HCT116 (cell line): ENCODE measurements at regions not wholly inside any gene's neighbourhood (a gene's known extent, or its start where the extent isn't known, plus 50 kb on each side); places are given as distances from the start of the nearest gene placed in this dataset.
"Not testable (repeated sequence)": the region's sequence is repeated elsewhere in the genome, so short reads cannot be mapped to it uniquely, and the experiment has no call there.

Experiments
- ATAC-seq: fragments of 200-7000 bp; cut with Tn5 transposase; 2 replicates; pipeline ENCODE4 v1.9.1; 2020; ENCODE audit warnings: mild to moderate bottlenecking, moderate library complexity
- BruUV-seq: library from RNA; stranded (reverse); fragments of 400-500 nt; replicated peaks from 2 replicates; lab custom pipeline; 2021; lab: Mats Ljungman, UMichigan
- CTCF ChIA-PET: fragments of 300-600 bp; sonication (Branson Sonifier 250); formaldehyde crosslinking; loops from one replicate; lab custom pipeline; 2021; ENCODE audit warnings: antibody characterized with exemption; lab: Charles Lee
- POLR2A ChIA-PET: fragments of 300-600, 350-600 bp; sonication (Branson Sonifier 250); formaldehyde crosslinking; loops from one replicate; lab custom pipeline; 2021; ENCODE audit warnings: antibody characterized with exemption; lab: Charles Lee
- RAD21 ChIA-PET, 2 experiments: fragments of 300-600 bp; sonication (Branson Sonifier 250); formaldehyde crosslinking; loops; one replicate each; lab custom pipeline; 2023; ENCODE audit warnings: low total read pairs in 2 of 2; ENCODE audit not compliant: uncharacterized antibody in 2 of 2, unreplicated experiment in 2 of 2, low non-redundant PET in 1 of 2; lab: Charles Lee
- DNase-seq: peaks from one replicate; pipeline ENCODE4 v3.0.0-alpha.2; 2010; ENCODE audit warnings: low read depth, low spot score
- H2AFZ ChIP-seq: fragments of 200-600 bp; shearing (Covaris generic), sonication (generic); 2 replicates; pipeline ENCODE4 v1.6.1; 2017; ENCODE audit warnings: low read depth, mixed run types, mixed read lengths, antibody characterized with exemption, low read length; ENCODE audit not compliant: poor library complexity, severe bottlenecking
- H3K27ac ChIP-seq: 2 replicates; pipeline ENCODE4 v1.5.1; 2012; ENCODE audit warnings: low read depth, low read length
- H3K27me3 ChIP-seq: fragments of 200-600 bp; sonication (generic); 2 replicates; pipeline ENCODE4 v1.6.1; 2016; ENCODE audit warnings: mixed run types, low read length, mixed read lengths; ENCODE audit not compliant: insufficient read depth
- H3K36me3 ChIP-seq, 2 experiments: fragments of 200-500 bp in 1 of 2; fragments of 200-600 bp in 1 of 2; sonication (Bioruptor generic) in 1 of 2; sonication (generic) in 1 of 2; 2 replicates each; pipeline versions ENCODE4 v1.5.1 to v1.6.1; 2014 to 2016; ENCODE audit warnings: low read length in 2 of 2, inconsistent platforms in 1 of 2, mixed read lengths in 1 of 2, mixed run types in 1 of 2; ENCODE audit not compliant: insufficient read depth in 2 of 2, control insufficient read depth in 1 of 2
- H3K4me1 ChIP-seq, 2 experiments: fragments of 200-600 bp in 1 of 2; sonication (generic) in 1 of 2; 2 replicates each; pipeline versions ENCODE4 v1.5.1 to v1.6.1; 2012 to 2017; ENCODE audit warnings: low read length in 2 of 2, inconsistent platforms in 1 of 2, mild to moderate bottlenecking in 1 of 2, mixed read lengths in 1 of 2, mixed run types in 1 of 2, moderate library complexity in 1 of 2; ENCODE audit not compliant: insufficient read depth in 2 of 2, control insufficient read depth in 1 of 2
- H3K4me2 ChIP-seq: fragments of 200-600 bp; sonication (generic); 2 replicates; pipeline ENCODE4 v1.6.1; 2017; ENCODE audit warnings: mixed run types, low read length, mixed read lengths
- H3K4me3 ChIP-seq, 2 experiments: fragments of 200-600 bp in 1 of 2; sonication (generic) in 1 of 2; replicated peaks in 1 of 2; 2 replicates each; pipeline ENCODE4 v1.5.1; 2011 to 2016; ENCODE audit warnings: low read length in 2 of 2, control low read depth in 1 of 2, low read depth in 1 of 2, mild to moderate bottlenecking in 1 of 2, mixed read lengths in 1 of 2, mixed run types in 1 of 2
- H3K79me2 ChIP-seq: fragments of 200-600 bp; sonication (generic); 2 replicates; pipeline ENCODE4 v1.6.1; 2017; ENCODE audit warnings: mild to moderate bottlenecking, mixed run types, low read length, moderate library complexity, mixed read lengths; ENCODE audit not compliant: insufficient read depth
- H3K9ac ChIP-seq: fragments of 200-600 bp; sonication (generic); 2 replicates; pipeline ENCODE4 v1.6.1; 2016; ENCODE audit warnings: low read length, mixed read lengths
- H3K9me2 ChIP-seq: fragments of 200-600 bp; sonication (generic), shearing (Covaris generic); 2 replicates; pipeline ENCODE4 v1.6.1; 2017; ENCODE audit warnings: mixed run types, mild to moderate bottlenecking, moderate library complexity; ENCODE audit not compliant: insufficient read depth
- H3K9me3 ChIP-seq, 2 experiments: fragments of 200-500 bp in 1 of 2; fragments of 200-600 bp in 1 of 2; sonication (Bioruptor generic) in 1 of 2; sonication (generic) in 1 of 2; 2 replicates each; pipeline ENCODE4 v1.6.1; 2014 to 2017; ENCODE audit warnings: low read length in 2 of 2, mixed read lengths in 2 of 2, inconsistent platforms in 1 of 2, low read depth in 1 of 2, mild to moderate bottlenecking in 1 of 2, mixed run types in 1 of 2, moderate library complexity in 1 of 2; ENCODE audit not compliant: control insufficient read depth in 1 of 2, insufficient read depth in 1 of 2
- H4K20me1 ChIP-seq: fragments of 200-600 bp; sonication (generic), shearing (Covaris generic); 2 replicates; pipeline ENCODE4 v1.6.1; 2017; ENCODE audit warnings: mixed run types, mild to moderate bottlenecking, moderate library complexity; ENCODE audit not compliant: insufficient read depth
- EGR1 ChIP-seq: IDR thresholded peaks from 2 replicates; pipeline ENCODE4 v1.6.1; 2012; ENCODE audit warnings: low read depth
- EZH2 ChIP-seq: fragments of 200-600 bp; sonication (generic); IDR thresholded peaks from 2 replicates; pipeline ENCODE4 v1.6.1; 2017; ENCODE audit warnings: antibody characterized with exemption, mixed run types
- POLR2A ChIP-seq: IDR thresholded peaks from 2 replicates; pipeline ENCODE4 v1.7.0; 2011; ENCODE audit warnings: borderline replicate concordance; ENCODE audit not compliant: insufficient read depth, insufficient read length; ENCODE audit errors: extremely low read depth
- POLR2AphosphoS5 ChIP-seq: IDR thresholded peaks from 2 replicates; pipeline ENCODE4 v1.6.1; 2011; ENCODE audit warnings: mild to moderate bottlenecking, low read depth, low read length, moderate library complexity
- SIN3A ChIP-seq: IDR thresholded peaks from 2 replicates; pipeline ENCODE4 v1.6.1; 2012; ENCODE audit warnings: low read depth
- SP1 ChIP-seq: IDR thresholded peaks from 2 replicates; pipeline ENCODE4 v1.6.1; 2012; ENCODE audit warnings: low read depth
- intact Hi-C: fragments of 100-400 bp; cut with micrococcal nuclease; formaldehyde crosslinking; loops from 2 replicates; pipeline ENCODE4 v1.10.0; 2022
- TF ChIP-seq, protein P1 (sequence below): IDR thresholded peaks from 2 replicates; pipeline ENCODE4 v1.6.1; 2012; ENCODE audit warnings: low read depth
- TF ChIP-seq, protein P2 (sequence below): IDR thresholded peaks from 2 replicates; pipeline ENCODE4 v1.6.1; 2011; ENCODE audit warnings: mild to moderate bottlenecking, low read length, moderate library complexity; ENCODE audit not compliant: insufficient replicate concordance; ENCODE audit errors: extremely low read depth

DNA sequence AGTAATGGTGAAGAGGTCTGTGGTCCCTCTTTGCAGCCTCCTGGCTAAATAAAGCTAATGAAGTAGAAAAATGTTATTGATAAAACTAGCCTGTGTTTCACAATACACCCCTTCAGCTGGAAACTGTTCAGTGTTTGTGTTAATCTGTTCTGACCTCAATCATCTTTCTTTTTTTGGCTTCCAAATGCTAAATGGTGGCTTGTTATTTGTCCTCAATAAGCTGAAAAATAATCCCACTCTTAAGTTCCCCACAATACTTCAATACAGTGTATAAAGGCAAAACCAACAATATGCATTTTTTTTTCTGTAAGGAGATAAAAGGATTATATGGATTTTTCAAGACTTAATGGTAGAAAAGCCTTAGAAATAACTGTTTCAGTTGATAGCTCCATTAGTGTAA lies 560.5 kb downstream of the TUSC1 start:
- Histone ChIP-seq H3K4me3 (no peak overlapping the region), H4K20me1 (no peaks in the 10 kb centered on the region), H3K9ac (no peak overlapping the region), H3K4me2 (no peak overlapping the region), H3K9me2 (no peaks in the 10 kb centered on the region), H2AFZ (no peak overlapping the region), H3K27me3 (no peaks in the 10 kb centered on the region), H3K36me3 (no peaks in the 10 kb centered on the region), H3K79me2 (no peaks in the 10 kb centered on the region), H3K4me1 (no peaks in the 10 kb centered on the region), H3K9me3 (peaks cover 0 to 9% of the 10 kb centered on the region in 2 experiments; a peak in 2 of 4 replicates), H3K27ac (no peak overlapping the region)
- intact Hi-C loops, result no loop called here
- ATAC-seq, result no peak
- no TSS peak for BruUV-seq
- POLR2A ChIA-PET, result no interaction called here
- CTCF ChIA-PET, result no interaction called here
- no peak for DNase-seq
- TF ChIP-seq SP1, result no peak
- TF ChIP-seq EGR1, result no peak
- TF ChIP-seq, protein P1, sequence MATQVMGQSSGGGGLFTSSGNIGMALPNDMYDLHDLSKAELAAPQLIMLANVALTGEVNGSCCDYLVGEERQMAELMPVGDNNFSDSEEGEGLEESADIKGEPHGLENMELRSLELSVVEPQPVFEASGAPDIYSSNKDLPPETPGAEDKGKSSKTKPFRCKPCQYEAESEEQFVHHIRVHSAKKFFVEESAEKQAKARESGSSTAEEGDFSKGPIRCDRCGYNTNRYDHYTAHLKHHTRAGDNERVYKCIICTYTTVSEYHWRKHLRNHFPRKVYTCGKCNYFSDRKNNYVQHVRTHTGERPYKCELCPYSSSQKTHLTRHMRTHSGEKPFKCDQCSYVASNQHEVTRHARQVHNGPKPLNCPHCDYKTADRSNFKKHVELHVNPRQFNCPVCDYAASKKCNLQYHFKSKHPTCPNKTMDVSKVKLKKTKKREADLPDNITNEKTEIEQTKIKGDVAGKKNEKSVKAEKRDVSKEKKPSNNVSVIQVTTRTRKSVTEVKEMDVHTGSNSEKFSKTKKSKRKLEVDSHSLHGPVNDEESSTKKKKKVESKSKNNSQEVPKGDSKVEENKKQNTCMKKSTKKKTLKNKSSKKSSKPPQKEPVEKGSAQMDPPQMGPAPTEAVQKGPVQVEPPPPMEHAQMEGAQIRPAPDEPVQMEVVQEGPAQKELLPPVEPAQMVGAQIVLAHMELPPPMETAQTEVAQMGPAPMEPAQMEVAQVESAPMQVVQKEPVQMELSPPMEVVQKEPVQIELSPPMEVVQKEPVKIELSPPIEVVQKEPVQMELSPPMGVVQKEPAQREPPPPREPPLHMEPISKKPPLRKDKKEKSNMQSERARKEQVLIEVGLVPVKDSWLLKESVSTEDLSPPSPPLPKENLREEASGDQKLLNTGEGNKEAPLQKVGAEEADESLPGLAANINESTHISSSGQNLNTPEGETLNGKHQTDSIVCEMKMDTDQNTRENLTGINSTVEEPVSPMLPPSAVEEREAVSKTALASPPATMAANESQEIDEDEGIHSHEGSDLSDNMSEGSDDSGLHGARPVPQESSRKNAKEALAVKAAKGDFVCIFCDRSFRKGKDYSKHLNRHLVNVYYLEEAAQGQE, result no peak
- TF ChIP-seq, protein P2, sequence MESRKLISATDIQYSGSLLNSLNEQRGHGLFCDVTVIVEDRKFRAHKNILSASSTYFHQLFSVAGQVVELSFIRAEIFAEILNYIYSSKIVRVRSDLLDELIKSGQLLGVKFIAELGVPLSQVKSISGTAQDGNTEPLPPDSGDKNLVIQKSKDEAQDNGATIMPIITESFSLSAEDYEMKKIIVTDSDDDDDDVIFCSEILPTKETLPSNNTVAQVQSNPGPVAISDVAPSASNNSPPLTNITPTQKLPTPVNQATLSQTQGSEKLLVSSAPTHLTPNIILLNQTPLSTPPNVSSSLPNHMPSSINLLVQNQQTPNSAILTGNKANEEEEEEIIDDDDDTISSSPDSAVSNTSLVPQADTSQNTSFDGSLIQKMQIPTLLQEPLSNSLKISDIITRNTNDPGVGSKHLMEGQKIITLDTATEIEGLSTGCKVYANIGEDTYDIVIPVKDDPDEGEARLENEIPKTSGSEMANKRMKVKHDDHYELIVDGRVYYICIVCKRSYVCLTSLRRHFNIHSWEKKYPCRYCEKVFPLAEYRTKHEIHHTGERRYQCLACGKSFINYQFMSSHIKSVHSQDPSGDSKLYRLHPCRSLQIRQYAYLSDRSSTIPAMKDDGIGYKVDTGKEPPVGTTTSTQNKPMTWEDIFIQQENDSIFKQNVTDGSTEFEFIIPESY, result no peak
- TF ChIP-seq EZH2, result no peak
- no peak for TF ChIP-seq SIN3A
- no peak for TF ChIP-seq POLR2AphosphoS5
- TF ChIP-seq POLR2A, result no peak
- RAD21 ChIA-PET, result no interaction called here

DNA sequence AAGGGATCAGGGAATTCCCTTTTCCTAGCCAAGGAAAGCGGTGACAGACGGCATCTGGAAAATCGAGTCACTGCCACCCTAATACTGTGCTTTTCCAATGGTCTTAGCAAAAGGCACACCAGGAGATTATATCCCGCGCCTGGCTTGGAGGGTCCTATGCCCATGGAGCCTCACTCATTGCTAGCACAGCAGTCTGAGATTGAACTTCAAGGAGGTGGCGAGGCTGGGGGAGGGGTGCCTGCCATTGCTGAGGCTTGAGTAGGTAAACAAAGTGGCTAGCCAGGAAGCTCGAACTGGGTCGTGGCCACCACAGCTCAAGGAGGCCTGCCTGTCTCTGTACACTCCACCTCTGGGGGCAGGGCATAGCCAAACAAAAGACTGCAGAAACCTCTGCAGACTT lies 556.5 kb upstream of the IZUMO3 start:
- intact Hi-C loops, H3K27me3 ChIP-seq, ATAC-seq, H3K9me2 ChIP-seq, DNase-seq, RAD21 ChIA-PET, H3K9me3 ChIP-seq, H3K27ac ChIP-seq, H2AFZ ChIP-seq, H3K36me3 ChIP-seq, H3K4me3 ChIP-seq, POLR2A ChIA-PET, H3K9ac ChIP-seq, H3K4me1 ChIP-seq, H4K20me1 ChIP-seq, BruUV-seq, CTCF ChIA-PET, H3K79me2 ChIP-seq, H3K4me2 ChIP-seq: not testable (repeated sequence)
